HepG2 (cell line): ENCODE measurements at regions not wholly inside any gene's neighbourhood (a gene's known extent, or its start where the extent isn't known, plus 50 kb on each side); places are given as distances from the start of the nearest gene placed in this dataset.

ENCODE experiments used
- ATAC-seq: fragments of 200-7000 bp; cut with Tn5 transposase; 3 replicates; pipeline ENCODE4 v1.9.1; 2020; ENCODE audit warnings: mild to moderate bottlenecking, moderate library complexity
- BruUV-seq: library from RNA; stranded (reverse); fragments of 400-500 nt; replicated peaks from 2 replicates; lab custom pipeline; 2021; lab: Mats Ljungman, UMichigan
- CTCF ChIA-PET: fragments of 300-600 bp; formaldehyde crosslinking; extraction: SDS; loops from one replicate; lab custom pipeline; 2021; ENCODE audit warnings: low total read pairs, inconsistent platforms, low intra/inter-chr PET ratio; lab: Yijun Ruan, JAX
- POLR2A ChIA-PET: fragments of 350-600 bp; sonication (Branson Sonifier 250); formaldehyde crosslinking; loops from one replicate; lab custom pipeline; 2020; ENCODE audit warnings: antibody characterized with exemption, inconsistent platforms; lab: Yijun Ruan, JAX
- DNase-seq: peaks from one replicate; pipeline ENCODE4 v3.0.0-alpha.2; 2015; ENCODE audit warnings: low spot score
- FAIRE-seq: peaks from 3 replicates; lab custom pipeline; 2011; peaks lifted over from hg19 to GRCh38; lab: Jason Lieb, UNC
- H2AFZ ChIP-seq: one replicate; pipeline ENCODE4 v1.6.1; 2011; ENCODE audit warnings: low read length, inconsistent platforms
- H3K27ac ChIP-seq: fragments of 300-600 bp; 3 replicates; pipeline ENCODE4 v1.8.0; 2011; ENCODE audit warnings: mixed run types, mild to moderate bottlenecking, mixed read lengths, low read length, inconsistent platforms; ENCODE audit not compliant: insufficient read depth; ENCODE audit errors: extremely low read length
- H3K27me3 ChIP-seq, 2 experiments: fragments of 200-600 bp in 1 of 2; 2 replicates in 1 of 2; 3 replicates in 1 of 2; pipeline versions ENCODE4 v1.6.0 to v1.8.0; 2011; ENCODE audit warnings: low read length in 2 of 2, mild to moderate bottlenecking in 2 of 2, moderate library complexity in 2 of 2, inconsistent platforms in 1 of 2; ENCODE audit not compliant: insufficient read depth in 2 of 2, control insufficient read depth in 1 of 2
- H3K36me3 ChIP-seq, 2 experiments: fragments of 200-600 bp in 1 of 2; replicated peaks in 1 of 2; 2 replicates in 1 of 2; 3 replicates in 1 of 2; pipeline versions ENCODE4 v1.5.1 to v1.8.0; 2011; ENCODE audit warnings: low read length in 2 of 2, inconsistent platforms in 1 of 2; ENCODE audit not compliant: insufficient read depth in 2 of 2, control insufficient read depth in 1 of 2
- H3K4me1 ChIP-seq: 2 replicates; pipeline ENCODE4 v1.5.1; 2012; ENCODE audit warnings: low read length, inconsistent platforms; ENCODE audit not compliant: insufficient read depth
- H3K4me2 ChIP-seq: 2 replicates; pipeline ENCODE4 v1.6.0; 2011; ENCODE audit warnings: low read depth, low read length, inconsistent platforms
- H3K4me3 ChIP-seq, 3 experiments: fragments of 200-600 bp in 1 of 3; sonication (generic), shearing (Covaris generic) in 1 of 3; replicated peaks in 1 of 3; 2 replicates each; pipeline ENCODE4 v1.5.1; 2011 to 2016; ENCODE audit warnings: low read length in 3 of 3, inconsistent platforms in 2 of 3, low read depth in 2 of 3, mild to moderate bottlenecking in 2 of 3, control low read depth in 1 of 3, mixed read lengths in 1 of 3; ENCODE audit not compliant: insufficient read depth in 1 of 3
- H3K79me2 ChIP-seq: one replicate; pipeline ENCODE4 v1.6.1; 2011; ENCODE audit warnings: low read length, inconsistent platforms; ENCODE audit not compliant: insufficient read depth
- H3K9ac ChIP-seq: 2 replicates; pipeline ENCODE4 v1.6.0; 2011; ENCODE audit warnings: mild to moderate bottlenecking, low read depth, low read length, inconsistent platforms; ENCODE audit not compliant: insufficient read depth
- H3K9me3 ChIP-seq: 2 replicates; pipeline ENCODE4 v1.5.1; 2012; ENCODE audit warnings: mild to moderate bottlenecking, low read length
- H4K20me1 ChIP-seq: 2 replicates; pipeline ENCODE4 v1.6.0; 2011; ENCODE audit warnings: inconsistent platforms, mild to moderate bottlenecking, low read length, moderate library complexity; ENCODE audit not compliant: insufficient read depth
- ATF5 ChIP-seq: sonication (generic); formaldehyde crosslinking; IDR thresholded peaks from 2 replicates; pipeline ENCODE4 v1.4.0; 2020; ENCODE audit warnings: mild to moderate bottlenecking, low read depth, missing genetic modification reagents
- ZNF768 ChIP-seq: sonication (generic); formaldehyde crosslinking; IDR thresholded peaks from 2 replicates; pipeline ENCODE4 v1.4.0; 2020; ENCODE audit warnings: missing genetic modification reagents
- ZSCAN20 ChIP-seq: sonication (generic); formaldehyde crosslinking; IDR thresholded peaks from 2 replicates; pipeline ENCODE4 v1.4.0; 2020; ENCODE audit warnings: missing genetic modification reagents, mild to moderate bottlenecking, borderline replicate concordance
- WGBS: methylation state at CpG from one replicate; pipeline ENCODE4 v1.1.6; 2017; ENCODE audit warnings: low lambda C conversion rate; 5-methylcytosine and 5-hydroxymethylcytosine counted together
- in situ Hi-C: cut with HindIII; loops from 2 replicates; pipeline ENCODE4 v1.10.0; 2017; ENCODE audit warnings: low pct_unique_long_range_greater_than_20kb; ENCODE audit not compliant: extremely low pct_ligation_motif_present
- intact Hi-C: fragments of 100-400 bp; cut with micrococcal nuclease; formaldehyde crosslinking; loops from one replicate; pipeline ENCODE4 v1.10.0; 2022; ENCODE audit not compliant: unreplicated experiment
- TF ChIP-seq, protein P1 (sequence below): sonication (generic); formaldehyde crosslinking; IDR thresholded peaks from 2 replicates; pipeline ENCODE4 v1.4.0; 2020; ENCODE audit warnings: missing genetic modification reagents
- TF ChIP-seq, protein P2 (sequence below): sonication (generic); formaldehyde crosslinking; IDR thresholded peaks from 2 replicates; pipeline ENCODE4 v1.4.0; 2020; ENCODE audit warnings: low read depth, mild to moderate bottlenecking, missing genetic modification reagents

GRCh38 chr12:124402248-124403066 is 107.6 kb downstream of the RFLNA start:
- Histone ChIP-seq H3K9me3 (no peaks in the 10 kb centered on the region), H4K20me1 (peaks cover 2% of the 10 kb centered on the region; the same call in 1 of the 2 replicates), H3K9ac (no peak overlapping the region), H3K27me3 (no peaks in the 10 kb centered on the region), H3K36me3 (peaks cover 10 to 35% of the 10 kb centered on the region in 2 experiments; a peak in 4 of 5 replicates), H3K79me2 (no peaks in the 10 kb centered on the region), H3K4me1 (no peaks in the 10 kb centered on the region), H3K4me2 (no peak overlapping the region), H3K4me3 (no peak overlapping the region), H2AFZ (no peak overlapping the region), H3K27ac (no peak overlapping the region)
- ChIA-PET POLR2A (no interaction called here), CTCF (no interaction called here)
- ATAC-seq (no peak), FAIRE-seq (no peak), DNase-seq (no peak)
- WGBS, result 92% methylated on average over 16 of the region's 23 CpGs
- no TSS peak for BruUV-seq
- intact Hi-C loops (no loop called here), in situ Hi-C loops (no loop called here)
- peak; percentile 90 for TF ChIP-seq ZNF768 (CRISPR knock-in tag)
- TF ChIP-seq ATF5, result no peak
- TF ChIP-seq, protein P1, sequence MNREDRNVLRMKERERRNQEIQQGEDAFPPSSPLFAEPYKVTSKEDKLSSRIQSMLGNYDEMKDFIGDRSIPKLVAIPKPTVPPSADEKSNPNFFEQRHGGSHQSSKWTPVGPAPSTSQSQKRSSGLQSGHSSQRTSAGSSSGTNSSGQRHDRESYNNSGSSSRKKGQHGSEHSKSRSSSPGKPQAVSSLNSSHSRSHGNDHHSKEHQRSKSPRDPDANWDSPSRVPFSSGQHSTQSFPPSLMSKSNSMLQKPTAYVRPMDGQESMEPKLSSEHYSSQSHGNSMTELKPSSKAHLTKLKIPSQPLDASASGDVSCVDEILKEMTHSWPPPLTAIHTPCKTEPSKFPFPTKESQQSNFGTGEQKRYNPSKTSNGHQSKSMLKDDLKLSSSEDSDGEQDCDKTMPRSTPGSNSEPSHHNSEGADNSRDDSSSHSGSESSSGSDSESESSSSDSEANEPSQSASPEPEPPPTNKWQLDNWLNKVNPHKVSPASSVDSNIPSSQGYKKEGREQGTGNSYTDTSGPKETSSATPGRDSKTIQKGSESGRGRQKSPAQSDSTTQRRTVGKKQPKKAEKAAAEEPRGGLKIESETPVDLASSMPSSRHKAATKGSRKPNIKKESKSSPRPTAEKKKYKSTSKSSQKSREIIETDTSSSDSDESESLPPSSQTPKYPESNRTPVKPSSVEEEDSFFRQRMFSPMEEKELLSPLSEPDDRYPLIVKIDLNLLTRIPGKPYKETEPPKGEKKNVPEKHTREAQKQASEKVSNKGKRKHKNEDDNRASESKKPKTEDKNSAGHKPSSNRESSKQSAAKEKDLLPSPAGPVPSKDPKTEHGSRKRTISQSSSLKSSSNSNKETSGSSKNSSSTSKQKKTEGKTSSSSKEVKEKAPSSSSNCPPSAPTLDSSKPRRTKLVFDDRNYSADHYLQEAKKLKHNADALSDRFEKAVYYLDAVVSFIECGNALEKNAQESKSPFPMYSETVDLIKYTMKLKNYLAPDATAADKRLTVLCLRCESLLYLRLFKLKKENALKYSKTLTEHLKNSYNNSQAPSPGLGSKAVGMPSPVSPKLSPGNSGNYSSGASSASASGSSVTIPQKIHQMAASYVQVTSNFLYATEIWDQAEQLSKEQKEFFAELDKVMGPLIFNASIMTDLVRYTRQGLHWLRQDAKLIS (CRISPR knock-in tag), result no peak
- TF ChIP-seq ZSCAN20 (CRISPR knock-in tag), result no peak
- TF ChIP-seq, protein P2, sequence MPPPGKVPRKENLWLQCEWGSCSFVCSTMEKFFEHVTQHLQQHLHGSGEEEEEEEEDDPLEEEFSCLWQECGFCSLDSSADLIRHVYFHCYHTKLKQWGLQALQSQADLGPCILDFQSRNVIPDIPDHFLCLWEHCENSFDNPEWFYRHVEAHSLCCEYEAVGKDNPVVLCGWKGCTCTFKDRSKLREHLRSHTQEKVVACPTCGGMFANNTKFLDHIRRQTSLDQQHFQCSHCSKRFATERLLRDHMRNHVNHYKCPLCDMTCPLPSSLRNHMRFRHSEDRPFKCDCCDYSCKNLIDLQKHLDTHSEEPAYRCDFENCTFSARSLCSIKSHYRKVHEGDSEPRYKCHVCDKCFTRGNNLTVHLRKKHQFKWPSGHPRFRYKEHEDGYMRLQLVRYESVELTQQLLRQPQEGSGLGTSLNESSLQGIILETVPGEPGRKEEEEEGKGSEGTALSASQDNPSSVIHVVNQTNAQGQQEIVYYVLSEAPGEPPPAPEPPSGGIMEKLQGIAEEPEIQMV (CRISPR knock-in tag), result no peak
